ENCODE measurements at regions not wholly inside any gene's neighbourhood (a gene's known extent, or its start where the extent isn't known, plus 50 kb on each side); places are given as distances from the start of the nearest gene placed in this dataset.

DNA sequence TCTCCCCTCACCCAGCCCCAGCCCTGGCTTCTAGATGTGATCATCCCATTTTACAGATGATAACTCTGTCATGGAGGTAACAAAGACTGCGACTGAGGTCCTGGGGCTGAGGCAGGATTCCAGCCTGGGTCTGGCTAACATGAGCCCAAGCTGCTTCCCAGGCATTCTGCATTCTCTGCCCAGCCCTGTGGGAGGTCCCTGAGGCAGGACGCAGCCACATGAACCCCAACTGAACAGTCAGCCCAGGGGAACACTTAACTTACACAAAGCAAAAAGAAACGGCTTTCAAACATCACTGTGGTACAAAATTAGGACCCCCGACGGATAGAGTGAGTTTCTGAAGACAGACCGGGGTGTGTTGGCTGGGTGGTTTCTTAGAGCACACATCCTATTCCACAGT is 135.3 kb downstream of the ACKR3 start:
- ChIA-PET CTCF (no interaction called here), POLR2A (no interaction called here)
- H3K4me1 Mint-ChIP-seq: no peaks in the 10 kb centered on the region
- H3K4me3 Mint-ChIP-seq: no peak overlapping the region
- H3K27me3 Mint-ChIP-seq (ENCODE audit: low read depth): no peaks in the 10 kb centered on the region
- no peak overlapping the region for H3K27ac Mint-ChIP-seq
- TF ChIP-seq, protein P1, sequence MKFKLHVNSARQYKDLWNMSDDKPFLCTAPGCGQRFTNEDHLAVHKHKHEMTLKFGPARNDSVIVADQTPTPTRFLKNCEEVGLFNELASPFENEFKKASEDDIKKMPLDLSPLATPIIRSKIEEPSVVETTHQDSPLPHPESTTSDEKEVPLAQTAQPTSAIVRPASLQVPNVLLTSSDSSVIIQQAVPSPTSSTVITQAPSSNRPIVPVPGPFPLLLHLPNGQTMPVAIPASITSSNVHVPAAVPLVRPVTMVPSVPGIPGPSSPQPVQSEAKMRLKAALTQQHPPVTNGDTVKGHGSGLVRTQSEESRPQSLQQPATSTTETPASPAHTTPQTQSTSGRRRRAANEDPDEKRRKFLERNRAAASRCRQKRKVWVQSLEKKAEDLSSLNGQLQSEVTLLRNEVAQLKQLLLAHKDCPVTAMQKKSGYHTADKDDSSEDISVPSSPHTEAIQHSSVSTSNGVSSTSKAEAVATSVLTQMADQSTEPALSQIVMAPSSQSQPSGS (CRISPR knock-in tag; IDR thresholded peaks at IDR 0.05; ENCODE audit: borderline replicate concordance, low read depth): no peak
- TF ChIP-seq MXD4 (CRISPR knock-in tag; IDR thresholded peaks at IDR 0.05; ENCODE audit: borderline replicate concordance) (no peak), ATF1 (CRISPR knock-in tag; IDR thresholded peaks at IDR 0.05) (no peak), NFATC4 (CRISPR knock-in tag; IDR thresholded peaks at IDR 0.05) (no peak), ARID4B (CRISPR knock-in tag; IDR thresholded peaks at IDR 0.05; ENCODE audit: borderline replicate concordance) (no peak), ELF4 (CRISPR knock-in tag; IDR thresholded peaks at IDR 0.05; ENCODE audit: low read depth) (no peak), JUN (CRISPR knock-in tag; IDR thresholded peaks at IDR 0.05) (no peak), TCF7 (CRISPR knock-in tag; IDR thresholded peaks at IDR 0.05; ENCODE audit: low read depth) (no peak), FOXK1 (CRISPR knock-in tag; IDR thresholded peaks at IDR 0.05) (no peak)
- TF ChIP-seq, protein P2, sequence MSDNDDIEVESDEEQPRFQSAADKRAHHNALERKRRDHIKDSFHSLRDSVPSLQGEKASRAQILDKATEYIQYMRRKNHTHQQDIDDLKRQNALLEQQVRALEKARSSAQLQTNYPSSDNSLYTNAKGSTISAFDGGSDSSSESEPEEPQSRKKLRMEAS (CRISPR knock-in tag; IDR thresholded peaks at IDR 0.05): no peak
- TF ChIP-seq, protein P3, sequence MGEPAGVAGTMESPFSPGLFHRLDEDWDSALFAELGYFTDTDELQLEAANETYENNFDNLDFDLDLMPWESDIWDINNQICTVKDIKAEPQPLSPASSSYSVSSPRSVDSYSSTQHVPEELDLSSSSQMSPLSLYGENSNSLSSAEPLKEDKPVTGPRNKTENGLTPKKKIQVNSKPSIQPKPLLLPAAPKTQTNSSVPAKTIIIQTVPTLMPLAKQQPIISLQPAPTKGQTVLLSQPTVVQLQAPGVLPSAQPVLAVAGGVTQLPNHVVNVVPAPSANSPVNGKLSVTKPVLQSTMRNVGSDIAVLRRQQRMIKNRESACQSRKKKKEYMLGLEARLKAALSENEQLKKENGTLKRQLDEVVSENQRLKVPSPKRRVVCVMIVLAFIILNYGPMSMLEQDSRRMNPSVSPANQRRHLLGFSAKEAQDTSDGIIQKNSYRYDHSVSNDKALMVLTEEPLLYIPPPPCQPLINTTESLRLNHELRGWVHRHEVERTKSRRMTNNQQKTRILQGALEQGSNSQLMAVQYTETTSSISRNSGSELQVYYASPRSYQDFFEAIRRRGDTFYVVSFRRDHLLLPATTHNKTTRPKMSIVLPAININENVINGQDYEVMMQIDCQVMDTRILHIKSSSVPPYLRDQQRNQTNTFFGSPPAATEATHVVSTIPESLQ (CRISPR knock-in tag; IDR thresholded peaks at IDR 0.05): no peak
- TF ChIP-seq, protein P4, sequence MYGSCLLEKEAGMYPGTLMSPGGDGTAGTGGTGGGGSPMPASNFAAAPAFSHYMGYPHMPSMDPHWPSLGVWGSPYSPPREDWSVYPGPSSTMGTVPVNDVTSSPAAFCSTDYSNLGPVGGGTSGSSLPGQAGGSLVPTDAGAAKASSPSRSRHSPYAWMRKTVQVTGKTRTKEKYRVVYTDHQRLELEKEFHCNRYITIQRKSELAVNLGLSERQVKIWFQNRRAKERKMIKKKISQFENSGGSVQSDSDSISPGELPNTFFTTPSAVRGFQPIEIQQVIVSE (CRISPR knock-in tag; IDR thresholded peaks at IDR 0.05; ENCODE audit: borderline replicate concordance): no peak
- TF ChIP-seq, protein P5, sequence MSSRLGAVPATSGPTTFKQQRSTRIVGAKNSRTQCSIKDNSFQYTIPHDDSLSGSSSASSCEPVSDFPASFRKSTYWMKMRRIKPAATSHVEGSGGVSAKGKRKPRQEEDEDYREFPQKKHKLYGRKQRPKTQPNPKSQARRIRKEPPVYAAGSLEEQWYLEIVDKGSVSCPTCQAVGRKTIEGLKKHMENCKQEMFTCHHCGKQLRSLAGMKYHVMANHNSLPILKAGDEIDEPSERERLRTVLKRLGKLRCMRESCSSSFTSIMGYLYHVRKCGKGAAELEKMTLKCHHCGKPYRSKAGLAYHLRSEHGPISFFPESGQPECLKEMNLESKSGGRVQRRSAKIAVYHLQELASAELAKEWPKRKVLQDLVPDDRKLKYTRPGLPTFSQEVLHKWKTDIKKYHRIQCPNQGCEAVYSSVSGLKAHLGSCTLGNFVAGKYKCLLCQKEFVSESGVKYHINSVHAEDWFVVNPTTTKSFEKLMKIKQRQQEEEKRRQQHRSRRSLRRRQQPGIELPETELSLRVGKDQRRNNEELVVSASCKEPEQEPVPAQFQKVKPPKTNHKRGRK (CRISPR knock-in tag; IDR thresholded peaks at IDR 0.05; ENCODE audit: borderline replicate concordance): no peak
- H3K36me3 Mint-ChIP-seq: no peaks in the 10 kb centered on the region
- ATAC-seq (no peak), DNase-seq (ENCODE audit: low spot score) (no peak)
- peaks cover 4% of the 10 kb centered on the region; the same call in 1 of the 2 replicates for H3K9me3 Mint-ChIP-seq

- Mint-ChIP-seq H3K9me3 (peaks cover 4% of the 10 kb centered on the region; the same call in 1 of the 2 replicates), H3K4me3 (no peak overlapping the region), H3K27me3 (ENCODE audit: low read depth) (no peaks in the 10 kb centered on the region), H3K36me3 (no peaks in the 10 kb centered on the region), H3K27ac (no peak overlapping the region), H3K4me1 (no peaks in the 10 kb centered on the region)
- POLR2A ChIA-PET: no interaction called here
- ATAC-seq: no peak
- DNase-seq (ENCODE audit: low spot score): no peak
- CTCF ChIA-PET: no interaction called here
- TF ChIP-seq NR3C1 (CRISPR knock-in tag; conservative IDR thresholded peaks at IDR 0.05; ENCODE audit: low read depth) (no peak), CREB1 (CRISPR knock-in tag; IDR thresholded peaks at IDR 0.05) (no peak), NR2C2 (CRISPR knock-in tag; IDR thresholded peaks at IDR 0.05) (no peak), EMX1 (CRISPR knock-in tag; IDR thresholded peaks at IDR 0.05) (no peak), JUN (CRISPR knock-in tag; IDR thresholded peaks at IDR 0.05) (no peak), GRHL2 (CRISPR knock-in tag; IDR thresholded peaks at IDR 0.05; ENCODE audit: insufficient replicate concordance, severe bottlenecking) (no peak), ZNF532 (CRISPR knock-in tag; IDR thresholded peaks at IDR 0.05; ENCODE audit: borderline replicate concordance) (no peak), FOXK1 (CRISPR knock-in tag; IDR thresholded peaks at IDR 0.05) (no peak)
These were observed 135.9 kb downstream of the ACKR3 start for GRCh38 chr2:236705295-236706105.
